Mucosa of descending colon (tissue), 3 donors: ENCODE measurements at regions not wholly inside any gene's neighbourhood (a gene's known extent, or its start where the extent isn't known, plus 50 kb on each side); places are given as distances from the start of the nearest gene placed in this dataset.

ENCODE experiments used
- ATAC-seq: fragments of 200-7000 bp; cut with Tn5 transposase; one replicate; pipeline ENCODE4 v1.9.1; 2020; ENCODE audit warnings: mild to moderate bottlenecking, moderate library complexity
- DNase-seq, 3 donors: peaks; one replicate each; pipeline ENCODE4 v3.0.0-alpha.2; 2020
- H3K36me3 ChIP-seq: fragments of 200-600 bp; one replicate; pipeline ENCODE4 v1.8.0; 2021; ENCODE audit warnings: low read depth, mild to moderate bottlenecking
- H3K4me1 ChIP-seq: fragments of 200-600 bp; one replicate; pipeline ENCODE4 v1.8.0; 2021; ENCODE audit warnings: low read depth, mild to moderate bottlenecking
- H3K4me3 ChIP-seq: fragments of 200-600 bp; one replicate; pipeline ENCODE4 v1.8.0; 2021; ENCODE audit warnings: mild to moderate bottlenecking
- H3K9me3 ChIP-seq: fragments of 200-600 bp; one replicate; pipeline ENCODE4 v1.8.0; 2021; ENCODE audit warnings: mild to moderate bottlenecking
- intact Hi-C, 2 donors: fragments of 100-400 bp; cut with DNase I in 1 of 2; cut with micrococcal nuclease in 1 of 2; formaldehyde crosslinking; loops; one replicate each; pipeline versions ENCODE4 v1.11.0 to v1.11.1; 2022; cut with DNase I, micrococcal nuclease
- TF ChIP-seq, protein P1 (sequence below): fragments of 200-600 bp; IDR thresholded peaks from one replicate; pipeline ENCODE4 v1.8.0; 2022; ENCODE audit warnings: antibody characterized with exemption, mild to moderate bottlenecking
- donor health status: DM: no; HTN: no; CAD: no; lungs with moderate emphysema.
- donor health status: DM: no; HTN: no; CAD: no.
- donor health status: DM: no; HTN: yes; CAD: no.

DNA sequence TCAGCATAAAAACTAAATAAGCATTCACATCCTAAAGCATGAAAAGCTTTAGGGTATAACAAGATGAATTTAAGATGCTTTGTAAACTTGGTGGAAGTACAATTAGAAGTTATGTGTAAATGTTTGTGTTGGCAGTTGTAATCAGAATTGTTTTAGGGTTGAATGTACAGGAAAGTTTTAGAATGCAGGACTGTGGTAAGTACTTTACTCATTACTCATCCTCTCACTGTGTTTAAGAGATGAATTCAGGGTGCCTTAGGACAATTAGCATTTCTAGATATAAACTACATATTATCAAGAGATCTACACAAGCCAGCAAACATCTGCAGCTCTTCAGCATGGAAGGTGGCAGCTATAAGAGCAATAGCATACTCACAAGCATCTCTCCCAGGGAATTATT lies 77.5 kb upstream of the ELOVL6 start:
- Histone ChIP-seq H3K36me3 (no peaks in the 10 kb centered on the region), H3K4me3 (no peak overlapping the region), H3K9me3 (no peaks in the 10 kb centered on the region), H3K4me1 (no peaks in the 10 kb centered on the region)
- TF ChIP-seq, protein P1, sequence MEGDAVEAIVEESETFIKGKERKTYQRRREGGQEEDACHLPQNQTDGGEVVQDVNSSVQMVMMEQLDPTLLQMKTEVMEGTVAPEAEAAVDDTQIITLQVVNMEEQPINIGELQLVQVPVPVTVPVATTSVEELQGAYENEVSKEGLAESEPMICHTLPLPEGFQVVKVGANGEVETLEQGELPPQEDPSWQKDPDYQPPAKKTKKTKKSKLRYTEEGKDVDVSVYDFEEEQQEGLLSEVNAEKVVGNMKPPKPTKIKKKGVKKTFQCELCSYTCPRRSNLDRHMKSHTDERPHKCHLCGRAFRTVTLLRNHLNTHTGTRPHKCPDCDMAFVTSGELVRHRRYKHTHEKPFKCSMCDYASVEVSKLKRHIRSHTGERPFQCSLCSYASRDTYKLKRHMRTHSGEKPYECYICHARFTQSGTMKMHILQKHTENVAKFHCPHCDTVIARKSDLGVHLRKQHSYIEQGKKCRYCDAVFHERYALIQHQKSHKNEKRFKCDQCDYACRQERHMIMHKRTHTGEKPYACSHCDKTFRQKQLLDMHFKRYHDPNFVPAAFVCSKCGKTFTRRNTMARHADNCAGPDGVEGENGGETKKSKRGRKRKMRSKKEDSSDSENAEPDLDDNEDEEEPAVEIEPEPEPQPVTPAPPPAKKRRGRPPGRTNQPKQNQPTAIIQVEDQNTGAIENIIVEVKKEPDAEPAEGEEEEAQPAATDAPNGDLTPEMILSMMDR: no peak
- intact Hi-C loops: no loop called here
- no peak for ATAC-seq
- no peak for DNase-seq

DNA sequence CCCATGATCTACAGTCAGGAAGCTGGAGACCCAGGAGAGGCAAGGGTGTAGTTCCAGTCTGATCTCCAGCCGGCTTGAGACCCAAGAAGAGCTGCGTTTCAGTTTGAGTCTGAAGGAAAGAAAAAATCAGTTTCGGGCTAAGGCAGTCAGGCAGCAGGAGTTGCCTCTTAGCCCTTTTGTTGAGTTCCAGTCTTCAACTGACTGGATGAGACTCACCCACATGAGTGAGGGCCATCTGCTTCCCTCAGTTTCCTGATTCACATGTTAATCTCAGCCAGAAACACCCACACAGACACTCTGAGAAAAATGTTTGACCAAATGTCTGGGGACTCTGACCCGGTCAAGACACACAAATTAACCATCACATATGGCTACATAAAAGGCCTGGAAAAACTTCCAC lies 73.6 kb upstream of the ELOVL6 start:
- no peak overlapping the region for H3K4me3 ChIP-seq
- intact Hi-C loops: no loop called here
- no peaks in the 10 kb centered on the region for H3K4me1 ChIP-seq
- DNase-seq (no peak), ATAC-seq (no peak)
- TF ChIP-seq, protein P1: no peak
- H3K36me3 ChIP-seq: no peaks in the 10 kb centered on the region
- no peaks in the 10 kb centered on the region for H3K9me3 ChIP-seq

DNA sequence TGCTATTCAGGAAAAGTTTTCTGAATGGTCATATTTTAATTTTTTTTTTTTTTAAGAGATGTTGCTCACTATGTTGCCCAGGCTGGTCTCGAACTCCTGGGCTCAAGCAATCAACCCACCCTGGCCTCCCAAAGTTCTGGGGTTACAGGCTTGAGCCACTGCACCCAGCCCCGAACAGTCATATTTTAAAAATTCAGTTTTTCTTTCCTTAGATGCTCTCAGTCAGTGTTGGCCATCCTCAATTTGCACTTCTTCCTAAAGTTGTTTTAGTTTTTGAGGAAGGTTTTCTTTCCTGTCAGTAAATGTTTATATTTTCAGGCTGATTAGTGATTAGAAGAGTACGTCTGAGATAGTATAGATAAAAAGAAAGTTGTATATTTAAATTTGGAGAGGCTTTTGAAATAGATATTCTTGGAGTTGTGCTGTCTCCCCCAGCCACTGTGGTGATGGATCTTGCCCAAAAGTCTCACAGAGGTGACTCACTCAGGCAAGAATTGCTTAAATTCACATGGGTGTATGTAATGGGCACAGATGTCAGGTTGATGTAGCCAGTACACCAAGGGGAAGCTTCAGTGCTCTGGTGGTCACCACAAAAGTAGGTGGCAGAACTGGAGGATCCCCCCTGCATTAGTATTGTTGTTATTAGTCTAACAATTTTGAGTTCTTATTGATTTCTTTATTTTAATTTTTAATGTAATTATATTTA lies 72.2 kb upstream of the ELOVL6 start:
- DNase-seq (no peak), ATAC-seq (no peak)
- intact Hi-C loops: no loop called here
- no peaks in the 10 kb centered on the region for H3K9me3 ChIP-seq
- TF ChIP-seq, protein P1: no peak
- no peaks in the 10 kb centered on the region for H3K4me1 ChIP-seq
- H3K36me3 ChIP-seq: no peaks in the 10 kb centered on the region
- no peak overlapping the region for H3K4me3 ChIP-seq

DNA sequence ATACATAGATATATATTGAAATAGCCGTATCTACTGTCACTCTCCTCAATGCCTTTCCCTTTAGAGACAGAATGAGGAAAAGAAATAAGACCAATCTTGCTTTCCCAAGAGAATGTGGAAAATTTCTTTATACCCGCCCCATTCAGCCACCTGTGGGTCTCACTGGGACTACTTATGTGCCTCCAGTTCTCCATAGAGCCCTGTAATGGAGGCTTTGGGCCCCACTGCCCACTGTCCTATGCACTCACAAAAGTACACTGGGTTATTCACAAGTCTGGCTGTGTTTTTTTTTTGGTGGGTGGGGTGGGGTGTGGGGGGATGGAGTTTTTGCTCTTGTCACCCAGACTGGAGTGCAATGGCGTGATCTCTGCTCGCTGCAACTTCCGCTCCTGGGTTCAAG lies 70.4 kb upstream of the ELOVL6 start:
- intact Hi-C loops: no loop called here
- H3K36me3 ChIP-seq: no peaks in the 10 kb centered on the region
- no peaks in the 10 kb centered on the region for H3K9me3 ChIP-seq
- H3K4me1 ChIP-seq: no peaks in the 10 kb centered on the region
- DNase-seq: no peak
- ATAC-seq: no peak
- TF ChIP-seq, protein P1: no peak
- no peak overlapping the region for H3K4me3 ChIP-seq

DNA sequence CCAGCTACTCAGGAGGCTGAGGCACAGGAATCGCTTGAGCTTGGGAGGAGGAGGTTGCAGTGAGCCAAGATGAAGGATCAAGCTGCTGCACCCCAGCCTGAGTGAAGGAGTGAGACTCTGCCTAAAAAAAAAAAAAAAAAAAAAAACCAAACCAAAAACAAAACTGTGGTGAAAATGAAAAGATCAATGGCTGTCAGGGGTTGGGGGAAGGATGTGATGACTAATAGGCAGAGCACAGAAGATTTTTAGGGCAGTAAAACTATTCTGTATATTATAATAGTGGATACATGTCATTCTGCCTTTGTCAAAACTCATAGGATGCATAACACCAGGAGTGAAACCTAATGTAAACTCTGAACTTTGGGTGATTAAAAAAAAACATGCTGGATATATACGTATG lies 69.9 kb upstream of the ELOVL6 start:
- Histone ChIP-seq H3K36me3 (no peaks in the 10 kb centered on the region), H3K9me3 (no peaks in the 10 kb centered on the region), H3K4me1 (no peaks in the 10 kb centered on the region), H3K4me3 (no peak overlapping the region)
- DNase-seq (no peak), ATAC-seq (no peak)
- intact Hi-C loops: no loop called here
- TF ChIP-seq, protein P1: no peak

DNA sequence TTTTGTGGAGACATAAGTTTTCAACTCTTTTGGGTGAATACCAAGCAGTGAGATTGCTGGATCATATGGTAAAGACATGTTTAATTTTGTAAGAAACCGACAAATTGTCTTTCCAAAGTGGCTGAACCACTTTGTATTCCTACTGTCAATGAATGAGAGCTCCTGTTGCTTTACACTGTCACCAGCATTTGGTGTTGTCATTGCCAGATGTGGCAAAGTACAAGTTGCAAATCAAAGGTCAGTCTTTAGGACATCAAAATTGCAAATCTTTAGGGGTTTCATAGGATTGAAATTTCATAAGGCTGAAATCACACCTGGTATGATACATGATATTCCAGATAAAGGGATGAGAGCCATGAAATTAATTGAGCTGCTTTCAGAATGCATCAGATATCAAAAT lies 67.7 kb upstream of the ELOVL6 start:
- ATAC-seq: no peak
- TF ChIP-seq, protein P1: no peak

More for the DNA sequence above, 67.7 kb upstream of the ELOVL6 start:
- no peak for DNase-seq
- intact Hi-C loops: no loop called here
- H3K4me3 ChIP-seq: no peak overlapping the region
- H3K9me3 ChIP-seq: no peaks in the 10 kb centered on the region
- no peaks in the 10 kb centered on the region for H3K36me3 ChIP-seq
- no peaks in the 10 kb centered on the region for H3K4me1 ChIP-seq
